HG02840 (cell line): ENCODE measurements at regions not wholly inside any gene's neighbourhood (a gene's known extent, or its start where the extent isn't known, plus 50 kb on each side); places are given as distances from the start of the nearest gene placed in this dataset.

ENCODE experiments used
- ATAC-seq: cut with Tn5 transposase; IDR thresholded peaks from one replicate; pipeline ENCODE4 v1.9.1; 2021; ENCODE audit warnings: mild to moderate bottlenecking, moderate library complexity, moderate number of reproducible peaks; ENCODE audit not compliant: unreplicated experiment, low FRiP score

DNA sequence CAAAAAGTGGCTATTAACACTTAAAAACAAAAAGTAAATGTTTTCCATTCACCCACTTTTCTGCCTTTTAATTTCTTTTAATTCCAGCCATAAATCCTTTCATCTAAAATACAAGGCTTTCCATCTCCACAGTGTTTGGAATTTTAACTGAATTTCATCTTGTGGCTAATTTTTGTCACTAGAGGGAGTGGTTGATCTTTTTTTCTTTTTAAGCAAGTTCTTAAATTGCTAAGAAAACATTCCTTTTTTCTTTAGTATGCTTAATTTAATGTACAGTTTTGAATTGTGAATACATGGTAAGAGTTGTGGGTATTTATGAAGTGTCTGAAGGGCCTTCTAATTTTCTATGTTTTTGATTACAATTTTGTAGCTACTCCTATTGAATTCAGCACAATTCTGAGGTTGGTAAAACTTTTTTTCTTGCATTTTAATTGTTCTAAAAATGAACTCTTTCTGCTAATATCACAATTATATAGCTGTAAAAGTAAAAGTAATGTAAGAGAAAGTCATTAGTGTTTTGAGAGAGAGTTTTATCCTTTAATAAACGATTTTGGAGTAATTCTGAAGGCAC is 54.9 kb upstream of the ANK3 start:
- no peak for ATAC-seq

DNA sequence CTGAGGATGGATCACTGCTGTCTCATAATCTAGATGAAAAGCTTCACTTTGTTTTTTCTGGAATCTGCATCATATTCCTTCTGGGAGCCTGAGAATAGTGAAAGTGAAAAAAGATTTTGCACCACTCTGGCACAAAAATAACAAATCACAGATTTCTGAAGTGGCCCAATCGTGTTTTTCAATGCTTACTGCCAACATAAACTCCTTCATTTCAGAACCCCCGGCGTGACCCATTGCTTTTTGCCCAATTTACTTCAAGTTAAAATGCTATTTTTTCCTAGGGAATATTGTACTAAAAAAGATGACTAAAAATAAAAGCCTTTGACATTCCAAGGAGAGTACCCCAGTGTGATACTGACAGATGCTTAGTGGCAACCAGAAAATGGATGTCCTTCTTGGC is 53.7 kb upstream of the ANK3 start:
- ATAC-seq: no peak

GRCh38 chr10:60441515-60441914 is 51.8 kb upstream of the ANK3 start:
- ATAC-seq: no peak

- ATAC-seq: no peak
Observed at GRCh38 chr10:60439641-60440040, 50.0 kb upstream of the ANK3 start.
